ENCODE measurements at regions not wholly inside any gene's neighbourhood (a gene's known extent, or its start where the extent isn't known, plus 50 kb on each side); places are given as distances from the start of the nearest gene placed in this dataset.

DNA sequence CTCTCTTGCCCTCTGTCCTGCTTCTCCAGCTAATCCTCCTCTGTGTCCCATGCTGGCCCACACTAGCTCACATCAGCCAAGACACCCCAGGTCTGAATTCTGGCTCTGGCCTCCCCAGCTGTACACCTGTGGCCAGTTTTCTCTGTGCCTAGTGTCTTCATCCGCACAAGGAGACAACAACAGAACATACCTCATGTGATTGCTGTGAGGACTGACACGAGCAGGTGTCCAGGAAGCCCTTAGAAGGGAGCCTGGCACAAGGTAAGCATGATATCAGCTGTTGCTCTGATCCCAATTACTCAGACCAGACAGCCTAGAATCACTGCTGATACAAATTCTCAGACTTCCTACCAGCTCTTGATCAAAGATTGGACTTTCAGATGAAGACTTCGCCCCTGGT lies 71.2 kb upstream of the GJB5 start:
- TF ChIP-seq, protein P1, sequence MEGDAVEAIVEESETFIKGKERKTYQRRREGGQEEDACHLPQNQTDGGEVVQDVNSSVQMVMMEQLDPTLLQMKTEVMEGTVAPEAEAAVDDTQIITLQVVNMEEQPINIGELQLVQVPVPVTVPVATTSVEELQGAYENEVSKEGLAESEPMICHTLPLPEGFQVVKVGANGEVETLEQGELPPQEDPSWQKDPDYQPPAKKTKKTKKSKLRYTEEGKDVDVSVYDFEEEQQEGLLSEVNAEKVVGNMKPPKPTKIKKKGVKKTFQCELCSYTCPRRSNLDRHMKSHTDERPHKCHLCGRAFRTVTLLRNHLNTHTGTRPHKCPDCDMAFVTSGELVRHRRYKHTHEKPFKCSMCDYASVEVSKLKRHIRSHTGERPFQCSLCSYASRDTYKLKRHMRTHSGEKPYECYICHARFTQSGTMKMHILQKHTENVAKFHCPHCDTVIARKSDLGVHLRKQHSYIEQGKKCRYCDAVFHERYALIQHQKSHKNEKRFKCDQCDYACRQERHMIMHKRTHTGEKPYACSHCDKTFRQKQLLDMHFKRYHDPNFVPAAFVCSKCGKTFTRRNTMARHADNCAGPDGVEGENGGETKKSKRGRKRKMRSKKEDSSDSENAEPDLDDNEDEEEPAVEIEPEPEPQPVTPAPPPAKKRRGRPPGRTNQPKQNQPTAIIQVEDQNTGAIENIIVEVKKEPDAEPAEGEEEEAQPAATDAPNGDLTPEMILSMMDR (IDR thresholded peaks at IDR 0.05) = no peak
- TF ChIP-seq POLR2AphosphoS5 (IDR thresholded peaks at IDR 0.05; ENCODE audit: low read depth, low read length) (no peak), SIN3A (IDR thresholded peaks at IDR 0.05; ENCODE audit: borderline replicate concordance, insufficient read depth, low read depth, low read length) (no peak), TCF7L2 (IDR thresholded peaks at IDR 0.05; ENCODE audit: low read depth, low read length) (no peak)

Data from Panc1 (cell line).